CD4-positive, alpha-beta T cell treated with Interleukin-15 for 1 hour (primary cell): ENCODE measurements at regions not wholly inside any gene's neighbourhood (a gene's known extent, or its start where the extent isn't known, plus 50 kb on each side); places are given as distances from the start of the nearest gene placed in this dataset.
"Not testable (repeated sequence)": the region's sequence is repeated elsewhere in the genome, so short reads cannot be mapped to it uniquely, and the experiment has no call there.

ENCODE experiments used
- DNase-seq: peaks from one replicate; pipeline ENCODE4 v3.0.0-alpha.2; 2020

DNA sequence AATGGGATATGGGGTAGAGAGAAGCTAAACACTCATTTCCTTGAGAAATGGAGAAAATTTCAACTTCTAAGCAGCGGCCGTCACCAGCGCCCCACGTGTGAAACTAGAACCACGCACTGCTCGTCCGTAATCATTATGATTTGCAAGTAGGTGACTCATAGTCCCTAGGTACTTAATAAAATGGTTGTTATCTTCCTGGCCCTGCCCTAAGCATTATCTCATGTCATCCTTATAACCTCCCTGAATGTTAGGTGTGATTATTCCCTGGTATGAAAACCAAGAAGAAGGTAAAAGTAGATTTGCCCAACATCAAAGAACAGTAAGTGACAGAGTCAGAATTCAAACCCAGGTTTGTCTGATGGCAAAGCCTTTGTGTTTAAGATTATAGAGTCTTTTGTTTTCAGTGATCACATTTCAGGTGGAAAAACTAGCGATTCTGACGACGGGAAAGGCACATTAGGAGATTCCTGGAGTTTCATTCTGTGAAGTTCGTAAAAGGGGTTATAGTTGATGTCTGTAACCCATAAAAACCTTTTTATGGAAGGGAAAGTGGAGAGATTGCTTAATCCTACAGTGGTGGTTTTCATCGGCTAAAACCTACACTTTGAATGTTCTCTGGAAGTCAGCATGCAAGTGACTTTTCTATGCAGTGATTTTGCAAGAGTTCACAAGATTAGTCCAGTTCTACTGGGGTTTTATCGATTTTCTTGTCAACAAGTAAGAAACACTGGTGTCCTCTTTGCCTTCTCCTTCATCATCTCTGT is 202.9 kb upstream of the WWC1 start:
- no peak for DNase-seq

DNA sequence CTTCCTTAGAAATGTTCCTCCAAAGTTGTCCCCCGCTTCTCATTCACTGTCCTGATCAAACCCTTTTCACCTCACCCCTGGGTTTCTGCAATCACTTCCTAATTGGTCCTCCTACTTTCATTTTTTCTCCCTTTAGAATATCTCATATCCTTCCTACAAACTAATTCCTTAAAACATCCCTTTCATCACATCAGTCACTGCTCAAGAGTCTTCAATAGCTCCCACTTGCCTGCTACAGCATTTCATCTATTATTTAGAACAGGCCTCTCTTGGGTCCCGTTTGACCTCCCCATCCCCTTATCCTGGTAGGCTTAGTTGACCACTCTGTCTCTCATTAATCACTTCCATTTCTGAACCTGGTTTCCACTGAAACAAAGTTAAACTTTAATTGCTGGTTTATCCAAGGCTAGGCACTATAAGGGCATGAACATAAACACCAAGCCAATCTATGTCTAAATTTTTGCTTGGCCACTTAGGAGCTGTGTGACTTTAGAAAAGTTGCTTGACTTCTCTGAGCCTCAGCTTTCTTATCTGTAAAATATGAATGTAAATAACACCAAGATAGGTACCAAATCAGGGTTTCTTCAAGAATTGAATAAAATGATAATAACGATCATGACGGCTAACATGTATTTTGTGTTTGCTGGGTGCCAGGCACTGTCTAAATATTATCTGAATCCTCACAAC is 202.1 kb upstream of the WWC1 start:
- DNase-seq, result no peak

DNA sequence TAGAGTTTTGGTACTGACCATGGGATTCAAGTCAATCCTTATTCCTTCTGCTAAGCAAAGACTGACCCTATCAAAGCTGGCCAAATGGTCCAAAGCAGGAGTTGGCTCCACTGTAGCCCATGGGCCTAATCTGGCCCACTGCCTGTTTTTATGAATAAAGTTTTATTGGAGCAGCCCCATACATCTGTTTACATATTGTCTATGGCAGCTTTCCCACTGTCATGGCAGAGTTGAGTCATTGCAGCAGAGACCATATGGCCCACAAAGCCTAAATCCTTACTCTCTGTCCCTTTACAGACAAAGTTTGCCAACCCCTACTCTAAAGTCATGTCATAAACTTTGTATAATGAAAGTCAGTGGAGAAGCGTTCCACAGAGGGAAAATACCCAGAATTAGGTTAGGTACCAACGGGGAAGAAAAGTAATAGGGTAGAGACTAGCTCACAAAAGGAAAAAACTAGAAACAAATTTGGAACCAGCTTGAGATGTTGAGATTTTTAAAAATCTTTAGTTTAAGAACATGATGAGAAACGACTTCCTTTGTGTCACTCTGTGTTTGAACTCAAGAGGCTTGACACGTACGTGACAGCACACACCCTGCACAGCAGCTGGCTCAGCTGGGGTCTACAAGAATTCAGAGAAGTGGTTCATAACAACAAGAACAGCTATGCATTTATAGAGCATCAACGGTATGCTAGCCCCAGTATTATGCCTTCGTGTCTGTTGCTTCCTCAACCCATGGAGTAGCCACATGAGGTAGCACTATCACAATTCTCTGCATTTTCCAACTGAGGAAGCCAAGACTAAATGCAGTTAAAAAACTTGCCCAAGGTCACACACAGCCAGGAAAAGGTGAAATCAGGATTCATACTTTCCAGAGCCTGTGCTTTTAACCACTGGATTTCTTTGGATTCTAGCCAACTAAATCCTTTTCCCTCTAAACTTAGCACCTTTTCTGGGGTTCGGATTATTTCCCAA is 198.9 kb upstream of the WWC1 start:
- no peak for DNase-seq

DNA sequence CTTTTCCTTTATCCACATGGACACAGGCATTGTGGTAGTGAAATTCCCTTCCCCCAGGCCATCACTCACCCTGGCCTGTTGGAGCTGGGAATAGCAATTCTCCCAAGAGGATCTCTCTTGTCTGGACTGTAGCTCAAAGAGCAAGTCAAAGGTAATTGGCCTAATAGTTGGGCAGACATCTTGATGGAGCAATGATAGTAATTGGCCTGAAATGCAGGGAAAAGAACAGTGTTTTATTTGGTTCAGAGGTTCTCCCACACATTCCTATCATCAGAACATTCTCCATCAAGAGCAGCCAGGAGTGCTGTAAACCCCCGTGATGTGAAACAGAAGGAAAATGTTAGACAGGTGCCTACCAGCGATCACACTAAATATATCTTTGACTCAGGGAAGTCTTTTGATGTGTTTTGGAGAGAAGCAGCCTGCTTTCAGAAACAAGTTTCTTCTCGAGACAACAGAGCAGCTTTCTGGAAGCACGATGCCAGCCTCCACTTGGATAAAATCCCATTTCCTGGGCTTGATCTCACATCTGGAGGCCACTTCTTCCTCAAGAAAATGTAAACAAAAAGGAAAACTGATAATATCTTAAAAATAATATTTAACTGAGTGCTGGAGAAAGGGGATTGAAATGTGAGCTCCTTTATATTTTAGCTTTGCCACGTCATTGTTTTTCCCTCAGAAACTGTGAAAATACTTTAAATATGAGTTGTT is 198.1 kb upstream of the WWC1 start:
- no peak for DNase-seq

DNA sequence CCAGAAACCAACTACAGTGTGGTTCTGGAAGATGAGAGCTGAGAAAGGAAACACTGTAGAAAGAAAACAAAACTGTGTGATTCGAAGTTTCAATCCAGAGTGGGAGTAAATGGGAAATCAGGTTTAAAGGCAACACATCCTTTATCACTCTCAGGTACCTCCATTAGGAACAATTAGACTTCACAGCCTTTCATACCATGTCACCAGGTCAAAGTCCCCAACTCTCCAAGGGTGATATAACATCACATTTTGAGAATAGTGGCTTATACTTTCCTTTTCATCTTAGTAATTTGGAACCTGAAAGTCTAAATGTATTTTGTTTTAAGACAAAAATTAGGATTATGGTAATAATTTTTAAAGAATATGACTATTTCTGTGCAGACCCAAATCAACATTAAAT is 194.9 kb upstream of the WWC1 start:
- no peak for DNase-seq

DNA sequence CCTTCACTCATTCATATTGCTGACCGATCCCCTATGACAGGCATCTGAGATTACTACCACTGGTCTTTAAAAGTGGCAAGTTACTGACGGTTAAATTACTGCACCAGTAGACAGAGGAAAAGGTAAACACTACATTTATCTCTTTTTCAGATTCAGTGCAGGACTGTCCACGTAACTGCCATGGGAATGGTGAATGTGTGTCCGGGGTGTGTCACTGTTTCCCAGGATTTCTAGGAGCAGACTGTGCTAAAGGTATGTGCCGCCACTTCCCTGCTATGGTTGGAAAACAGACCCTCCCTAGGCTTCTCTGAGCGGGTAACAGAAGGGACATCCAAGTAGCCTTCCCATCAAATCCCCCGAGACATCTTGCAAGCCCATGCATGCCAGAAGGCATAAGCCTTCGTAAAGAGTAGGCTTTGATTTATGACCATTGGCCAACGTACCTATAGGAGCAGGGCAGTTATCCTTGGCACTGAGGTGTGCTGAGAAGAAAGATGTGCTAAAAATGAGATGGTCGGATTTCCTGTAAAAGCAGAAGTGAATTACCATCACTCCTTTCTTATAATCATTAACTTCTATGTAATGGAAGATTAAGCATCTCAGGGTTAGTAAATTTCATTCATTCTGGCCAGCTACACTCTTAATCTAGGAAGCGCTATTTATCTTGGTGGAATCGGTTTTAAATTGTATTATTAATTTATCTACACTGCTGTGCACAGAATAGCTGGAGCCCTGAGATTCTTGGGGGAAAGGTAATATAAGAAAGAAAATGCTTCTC is 193.4 kb upstream of the WWC1 start:
- no peak for DNase-seq

DNA sequence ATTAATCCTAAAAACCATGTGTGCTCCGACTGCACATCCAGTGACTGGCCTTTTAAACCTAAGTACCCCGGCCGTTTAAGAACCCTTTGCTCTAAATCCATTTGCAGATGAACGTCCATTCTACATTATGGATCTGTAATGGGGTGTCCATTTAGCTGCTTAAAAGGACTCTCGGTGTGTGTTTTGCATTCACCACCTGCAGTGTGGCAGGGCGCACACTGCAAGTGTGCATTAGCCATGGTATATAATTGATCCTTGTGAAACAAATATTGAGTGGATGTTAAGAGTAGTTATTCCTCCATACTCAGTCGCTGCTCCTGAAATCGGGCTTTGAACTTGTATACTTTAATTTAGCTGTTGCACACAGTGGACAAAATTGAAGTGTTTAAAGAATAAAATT is 190.1 kb upstream of the WWC1 start:
- DNase-seq, result no peak

DNA sequence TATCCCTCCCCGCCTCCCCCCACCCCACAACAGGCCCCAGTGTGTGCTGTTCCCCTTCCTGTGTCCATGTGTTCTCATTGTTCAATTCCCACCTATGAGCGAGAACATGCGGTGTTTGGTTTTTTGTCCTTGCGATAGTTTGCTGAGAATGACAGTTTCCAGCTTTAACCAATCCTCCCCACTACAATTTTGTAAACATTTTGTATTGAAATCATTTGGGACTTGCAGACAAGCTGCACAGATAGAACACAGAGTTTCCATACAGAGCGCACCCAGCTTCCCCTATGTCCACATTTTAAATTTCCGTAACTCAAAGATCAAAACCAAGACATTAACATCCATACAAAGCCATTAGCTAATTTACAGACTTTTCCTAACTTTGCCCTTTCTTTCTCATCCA is 188.4 kb upstream of the WWC1 start:
- DNase-seq, result not testable (repeated sequence)

DNA sequence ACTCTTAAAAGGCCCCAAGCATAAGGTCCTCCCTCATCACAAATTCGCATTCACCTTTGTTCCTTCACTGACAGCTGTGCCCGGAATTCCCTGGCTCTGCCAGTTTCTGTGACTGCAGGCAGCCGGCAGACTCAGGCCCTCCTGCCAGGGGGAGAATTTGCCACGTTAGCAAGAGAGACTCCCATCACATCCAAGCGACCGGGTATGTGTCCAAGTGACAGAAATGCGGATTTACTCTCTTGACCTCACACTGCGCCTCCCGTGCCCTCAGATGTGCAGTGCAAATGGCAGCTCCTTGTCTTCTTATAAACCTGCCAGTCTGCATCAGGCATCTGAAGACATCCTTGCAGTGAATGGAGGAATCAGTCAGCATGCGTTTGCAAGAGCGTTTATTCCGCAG is 187.1 kb upstream of the WWC1 start:
- no peak for DNase-seq

DNA sequence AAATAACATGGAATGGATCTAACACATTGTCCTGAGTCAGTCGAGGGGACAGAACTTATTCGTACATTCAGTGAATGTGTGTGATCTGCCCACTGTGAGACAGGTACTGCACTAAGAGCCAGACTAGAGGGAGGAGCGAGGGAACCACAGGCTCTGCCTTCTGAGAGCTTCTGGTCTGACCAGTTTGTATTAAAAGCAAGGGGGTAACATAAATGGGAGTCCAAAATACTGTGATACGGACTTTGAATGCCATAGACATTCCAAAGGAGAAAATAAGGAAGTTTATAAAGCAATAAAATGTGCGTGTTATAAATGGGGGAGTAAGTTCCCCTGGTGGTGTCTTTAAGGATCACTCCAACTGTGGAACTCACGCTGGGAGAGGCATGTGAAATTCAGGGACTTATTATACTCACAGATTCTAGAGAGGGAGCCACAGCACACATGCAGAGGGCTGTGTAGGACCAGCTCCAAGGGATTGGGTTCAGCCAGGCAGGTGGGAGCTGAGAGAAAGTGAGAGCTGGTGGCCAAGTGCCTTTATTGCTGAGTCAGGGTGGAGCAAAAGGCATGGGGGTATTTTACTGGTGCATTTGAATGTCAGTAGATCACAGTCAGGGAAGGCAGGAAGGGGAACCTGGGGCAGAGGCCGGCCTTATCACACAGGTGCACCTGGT is 186.5 kb upstream of the WWC1 start:
- DNase-seq, result no peak

DNA sequence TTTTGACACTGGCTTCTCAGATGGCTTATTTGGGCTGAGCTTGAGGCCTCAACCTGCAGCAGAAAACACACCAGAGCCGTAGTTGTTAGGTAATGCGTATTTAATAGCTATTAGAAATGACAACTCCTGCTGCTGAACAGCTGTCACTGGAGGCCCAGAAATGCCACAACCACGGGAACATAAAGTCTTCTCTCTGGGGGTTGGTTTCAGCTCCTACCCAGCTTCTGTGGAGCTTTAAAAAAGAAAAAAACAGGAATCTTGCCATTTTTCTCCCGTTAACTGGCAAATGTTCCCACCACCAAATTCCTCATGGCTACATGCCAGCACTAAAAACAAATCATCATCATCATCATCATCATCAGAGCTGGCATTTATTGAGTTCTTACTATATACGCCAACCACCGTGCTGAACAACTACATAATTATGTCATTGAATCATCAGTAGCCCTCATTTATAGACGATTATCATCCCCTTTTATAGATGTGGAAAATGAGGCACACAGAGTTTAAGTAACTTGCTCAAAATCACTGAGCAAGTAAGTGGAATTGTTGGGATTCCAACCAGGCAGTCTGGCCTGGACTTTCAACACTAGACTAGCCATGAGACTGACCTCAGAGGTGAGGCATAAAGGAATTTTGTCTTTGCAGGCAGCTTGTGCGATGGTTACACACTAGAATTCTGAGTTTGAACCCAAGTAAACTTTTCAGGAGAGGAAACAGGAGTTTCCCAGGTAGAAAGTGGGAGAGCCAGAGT is 185.3 kb upstream of the WWC1 start:
- no peak for DNase-seq

DNA sequence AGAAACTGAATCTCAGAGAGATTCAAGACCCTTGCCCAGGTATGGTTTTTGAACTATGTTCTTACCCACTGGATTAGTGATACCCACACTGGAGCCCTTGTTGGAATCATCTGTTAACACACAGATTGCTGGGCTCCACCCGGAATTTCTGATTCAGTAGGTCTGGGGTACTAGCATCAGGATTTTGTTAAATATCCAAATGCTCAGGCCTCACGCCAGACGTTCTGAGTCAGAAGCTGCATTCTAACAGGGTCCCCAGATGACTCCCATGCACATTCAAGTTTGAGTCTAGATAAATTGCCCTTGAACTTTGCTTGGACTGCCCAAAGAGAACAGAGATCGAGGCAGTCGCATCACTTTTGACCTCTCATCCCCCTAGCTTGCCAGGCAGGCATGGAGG is 182.0 kb upstream of the WWC1 start:
- DNase-seq, result no peak

DNA sequence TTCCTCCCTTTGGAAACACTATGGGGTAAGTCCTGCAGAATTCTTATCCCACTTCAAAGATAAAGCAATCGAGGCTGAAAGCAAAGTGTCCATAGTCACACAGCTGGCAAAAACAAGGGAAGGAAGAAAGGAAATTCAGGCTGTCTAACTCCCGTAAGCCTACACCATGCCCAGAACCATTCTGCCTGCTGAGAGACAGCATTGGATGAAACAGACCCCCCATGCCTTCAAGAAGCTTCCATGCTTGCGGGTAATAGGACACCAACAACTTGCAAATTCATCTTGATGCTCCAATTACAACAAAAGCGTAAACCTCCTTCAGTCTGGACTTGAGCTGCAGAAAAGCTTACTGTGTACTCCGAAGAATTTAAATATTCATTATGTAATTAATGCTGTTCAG is 181.1 kb upstream of the WWC1 start:
- DNase-seq, result no peak

DNA sequence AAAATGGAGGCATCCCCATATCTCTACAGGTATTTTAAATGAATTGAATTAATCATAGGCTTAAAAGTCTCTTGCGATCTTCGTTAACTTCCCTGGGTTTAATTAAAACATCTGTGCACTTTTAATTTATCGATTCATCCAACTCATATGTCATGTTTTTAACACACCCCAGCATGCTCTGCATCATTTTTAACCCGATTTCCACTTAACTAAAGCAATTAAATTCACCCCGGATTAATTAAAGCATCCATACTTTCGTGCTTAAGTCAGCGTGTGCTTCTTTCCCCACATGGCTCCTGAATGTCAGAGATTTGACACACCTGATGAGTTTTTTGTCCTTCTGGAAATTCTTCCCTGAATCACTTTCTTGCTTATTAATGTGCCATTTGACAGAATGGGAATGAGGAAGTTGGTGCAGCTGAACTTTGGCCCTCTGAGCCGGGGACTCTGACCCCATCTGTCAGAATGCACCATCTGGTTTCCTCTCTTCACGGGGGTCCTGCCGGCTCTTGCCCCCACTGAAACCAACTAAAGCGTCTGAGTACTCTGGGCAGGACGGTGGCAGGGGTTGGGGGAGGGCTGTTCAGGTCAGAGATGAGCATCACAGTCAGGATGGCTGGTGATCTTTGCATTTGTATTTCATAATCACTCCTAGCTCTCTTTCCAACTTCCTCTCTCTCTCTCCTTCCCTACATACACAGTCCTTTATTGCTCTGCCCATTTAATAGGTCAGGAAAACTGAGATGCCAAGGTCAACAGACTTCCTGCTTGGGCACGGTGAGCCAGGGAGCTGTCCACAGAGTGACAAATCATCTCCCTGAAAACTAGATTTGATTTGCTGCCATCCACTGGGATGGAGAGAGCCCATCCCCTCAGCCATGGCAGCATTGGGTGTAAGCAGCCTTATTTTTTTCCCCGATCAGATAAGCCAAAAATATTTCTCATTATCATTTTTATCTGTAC is 180.3 kb upstream of the WWC1 start:
- no peak for DNase-seq

DNA sequence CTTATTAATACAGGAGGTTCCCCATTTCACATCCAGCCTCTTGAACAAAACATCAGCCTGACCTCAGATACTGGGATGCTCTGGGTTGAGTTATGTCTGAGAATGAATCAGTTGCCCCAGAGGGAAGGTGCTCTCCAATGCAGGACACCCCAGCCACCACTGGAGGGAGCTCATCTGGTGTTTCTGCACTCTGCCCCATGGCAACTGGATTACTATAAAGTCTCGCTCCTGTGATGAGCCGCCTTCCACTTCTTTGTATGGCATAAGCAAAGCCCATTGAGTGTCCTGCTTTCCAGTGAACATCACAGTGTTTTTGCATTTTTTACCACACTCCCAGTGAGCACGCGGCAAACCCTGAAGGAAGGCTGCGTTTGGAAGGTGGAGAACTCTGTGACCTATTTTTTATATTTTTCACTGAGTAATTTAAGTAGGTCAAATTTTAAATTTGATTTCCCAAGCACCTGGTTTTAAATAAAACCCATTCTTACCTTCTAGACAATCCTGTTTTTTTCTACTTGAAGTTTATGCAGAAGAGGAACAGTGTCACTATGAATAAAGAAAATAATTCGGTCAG is 176.9 kb upstream of the WWC1 start:
- DNase-seq, result no peak

DNA sequence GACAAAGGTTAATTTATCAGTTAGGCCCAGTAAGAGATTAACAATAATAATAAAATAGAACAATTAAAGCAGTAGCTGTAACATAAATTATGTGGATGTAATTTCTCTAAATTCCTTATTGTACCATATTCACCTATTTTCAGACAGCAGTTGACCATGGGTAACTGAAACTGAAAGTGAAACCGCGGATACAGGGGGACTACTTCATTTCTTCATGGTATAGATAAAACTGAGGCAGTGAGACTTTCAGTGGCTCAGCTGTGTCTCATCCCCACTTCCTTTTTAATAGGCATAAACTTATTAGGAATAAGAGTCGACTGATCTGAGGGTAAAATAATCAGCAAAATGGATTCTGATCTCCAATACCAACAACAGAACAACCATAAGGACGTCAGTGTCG is 174.0 kb upstream of the WWC1 start:
- no peak for DNase-seq

DNA sequence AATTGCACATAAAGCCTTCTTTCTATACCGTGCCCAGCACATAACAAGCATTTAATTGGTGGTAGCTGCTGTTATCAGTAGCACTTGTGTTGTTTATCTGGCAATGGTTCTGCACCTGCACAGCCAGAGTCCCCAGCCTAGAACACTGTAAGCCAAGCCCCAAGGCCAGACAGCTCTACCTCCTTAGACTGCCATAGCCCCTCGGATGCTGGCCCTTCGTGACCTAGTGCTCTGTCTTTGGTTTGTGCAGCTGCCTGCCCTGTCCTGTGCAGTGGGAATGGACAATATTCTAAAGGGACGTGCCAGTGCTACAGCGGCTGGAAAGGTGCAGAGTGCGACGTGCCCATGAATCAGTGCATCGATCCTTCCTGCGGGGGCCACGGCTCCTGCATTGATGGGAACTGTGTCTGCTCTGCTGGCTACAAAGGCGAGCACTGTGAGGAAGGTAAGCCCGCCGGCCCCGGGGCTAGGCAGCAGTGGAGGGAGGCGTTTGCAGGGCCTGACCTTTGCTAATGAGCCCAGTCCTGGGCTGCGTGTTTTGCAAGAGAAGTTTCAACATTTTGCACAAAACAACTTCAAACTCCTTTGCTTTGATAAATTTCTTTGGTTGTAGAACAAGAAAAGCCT is 173.3 kb upstream of the WWC1 start:
- DNase-seq, result no peak

DNA sequence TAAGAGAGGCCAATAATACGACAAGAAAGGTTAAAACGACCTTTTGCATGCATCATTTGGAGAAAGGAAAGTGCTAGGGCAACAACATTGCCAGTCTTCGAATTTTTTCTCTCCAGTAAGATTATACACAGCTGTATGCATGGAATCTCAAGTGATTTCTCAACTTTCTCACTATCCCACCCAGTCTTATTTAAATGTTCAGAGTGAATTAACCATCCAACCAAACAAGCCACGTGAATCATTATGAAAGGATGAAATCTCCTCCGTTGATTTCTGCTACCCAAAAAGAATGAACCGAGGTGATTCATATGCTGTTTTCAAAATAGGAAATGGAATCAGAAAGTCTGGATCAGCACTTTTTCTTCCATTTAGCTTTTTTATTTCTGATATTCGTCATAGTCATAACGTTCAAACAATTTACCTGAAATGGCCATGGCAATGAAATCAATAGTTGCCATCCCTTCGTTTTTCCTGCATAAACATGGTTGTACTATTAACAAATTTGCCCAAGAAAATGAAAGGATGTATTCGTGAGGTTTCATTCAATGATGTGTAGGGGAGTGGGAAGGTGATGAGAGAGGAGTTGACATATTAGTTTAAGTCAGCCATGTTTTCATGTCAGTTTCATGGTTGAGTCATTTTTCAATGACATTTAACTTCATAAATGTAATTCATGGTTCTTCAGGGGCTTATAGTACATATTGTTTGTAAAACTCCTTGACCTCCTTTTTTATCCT is 170.9 kb upstream of the WWC1 start:
- no peak for DNase-seq
